ENCODE measurements at regions not wholly inside any gene's neighbourhood (a gene's known extent, or its start where the extent isn't known, plus 50 kb on each side); places are given as distances from the start of the nearest gene placed in this dataset.

- ChIA-PET CTCF (no interaction called here), POLR2A (no interaction called here)
- DNase-seq (ENCODE audit: extremely low spot score) = no peak
- no peak for TF ChIP-seq ARNT (IDR thresholded peaks at IDR 0.05)
- TF ChIP-seq FOXA1 (IDR thresholded peaks at IDR 0.05) = no peak
- TF ChIP-seq CTBP1 (IDR thresholded peaks at IDR 0.05; ENCODE audit: borderline replicate concordance) = no peak
- no peak for TF ChIP-seq BHLHE40 (IDR thresholded peaks at IDR 0.05; ENCODE audit: borderline replicate concordance)
- TF ChIP-seq ZNF384 (IDR thresholded peaks at IDR 0.05) = no peak
- no peak for TF ChIP-seq TARDBP (IDR thresholded peaks at IDR 0.05)
- TF ChIP-seq, protein P1, sequence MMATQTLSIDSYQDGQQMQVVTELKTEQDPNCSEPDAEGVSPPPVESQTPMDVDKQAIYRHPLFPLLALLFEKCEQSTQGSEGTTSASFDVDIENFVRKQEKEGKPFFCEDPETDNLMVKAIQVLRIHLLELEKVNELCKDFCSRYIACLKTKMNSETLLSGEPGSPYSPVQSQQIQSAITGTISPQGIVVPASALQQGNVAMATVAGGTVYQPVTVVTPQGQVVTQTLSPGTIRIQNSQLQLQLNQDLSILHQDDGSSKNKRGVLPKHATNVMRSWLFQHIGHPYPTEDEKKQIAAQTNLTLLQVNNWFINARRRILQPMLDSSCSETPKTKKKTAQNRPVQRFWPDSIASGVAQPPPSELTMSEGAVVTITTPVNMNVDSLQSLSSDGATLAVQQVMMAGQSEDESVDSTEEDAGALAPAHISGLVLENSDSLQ (IDR thresholded peaks at IDR 0.05) = no peak
- no peak for TF ChIP-seq NFRKB (IDR thresholded peaks at IDR 0.05)
- TF ChIP-seq L3MBTL2 (conservative IDR thresholded peaks at IDR 0.05) = no peak
- TF ChIP-seq HDGF (IDR thresholded peaks at IDR 0.05; ENCODE audit: borderline replicate concordance) = no peak
- TF ChIP-seq LEF1 (IDR thresholded peaks at IDR 0.05; ENCODE audit: borderline replicate concordance) = no peak
These were observed 105.5 kb downstream of the TNFSF13B start for GRCh38 chr13:108375034-108375433.

- CTCF ChIA-PET = no interaction called here
- DNase-seq (ENCODE audit: extremely low spot score) = no peak
- POLR2A ChIA-PET = no interaction called here
- TF ChIP-seq NFRKB (IDR thresholded peaks at IDR 0.05) (no peak), SUZ12 (IDR thresholded peaks at IDR 0.05) (no peak), TARDBP (IDR thresholded peaks at IDR 0.05) (no peak), L3MBTL2 (conservative IDR thresholded peaks at IDR 0.05) (no peak), BHLHE40 (IDR thresholded peaks at IDR 0.05; ENCODE audit: borderline replicate concordance) (no peak), ELF4 (IDR thresholded peaks at IDR 0.05) (no peak), LEF1 (IDR thresholded peaks at IDR 0.05; ENCODE audit: borderline replicate concordance) (no peak), ARNT (IDR thresholded peaks at IDR 0.05) (no peak), FOXK2 (IDR thresholded peaks at IDR 0.05) (no peak), HDGF (IDR thresholded peaks at IDR 0.05; ENCODE audit: borderline replicate concordance) (no peak), CTBP1 (IDR thresholded peaks at IDR 0.05; ENCODE audit: borderline replicate concordance) (no peak), SP1 (IDR thresholded peaks at IDR 0.05) (no peak), FOXA1 (IDR thresholded peaks at IDR 0.05) (no peak)
- TF ChIP-seq, protein P1 (IDR thresholded peaks at IDR 0.05) = no peak
These were observed 106.3 kb downstream of the TNFSF13B start for GRCh38 chr13:108375772-108376171.

- ChIA-PET CTCF (no interaction called here), POLR2A (no interaction called here)
- DNase-seq (ENCODE audit: extremely low spot score) = no peak
- TF ChIP-seq BHLHE40 (IDR thresholded peaks at IDR 0.05; ENCODE audit: borderline replicate concordance) (no peak), CTBP1 (IDR thresholded peaks at IDR 0.05; ENCODE audit: borderline replicate concordance) (no peak), SP1 (IDR thresholded peaks at IDR 0.05) (no peak), FOXM1 (IDR thresholded peaks at IDR 0.05; ENCODE audit: borderline replicate concordance) (no peak), SUZ12 (IDR thresholded peaks at IDR 0.05) (no peak), TARDBP (IDR thresholded peaks at IDR 0.05) (no peak)
- TF ChIP-seq, protein P1 (IDR thresholded peaks at IDR 0.05) = no peak
These were observed 106.8 kb downstream of the TNFSF13B start for GRCh38 chr13:108376308-108376707.

- CTCF ChIA-PET = no interaction called here
- POLR2A ChIA-PET = no interaction called here
- no peak for TF ChIP-seq FOXK2 (IDR thresholded peaks at IDR 0.05)
- no peak for TF ChIP-seq TARDBP (IDR thresholded peaks at IDR 0.05)
- TF ChIP-seq ZNF384 (IDR thresholded peaks at IDR 0.05) = no peak
- no peak for TF ChIP-seq SUZ12 (IDR thresholded peaks at IDR 0.05)
- no peak for TF ChIP-seq LEF1 (IDR thresholded peaks at IDR 0.05; ENCODE audit: borderline replicate concordance)
- TF ChIP-seq NFRKB (IDR thresholded peaks at IDR 0.05) = no peak
- no peak for TF ChIP-seq CTBP1 (IDR thresholded peaks at IDR 0.05; ENCODE audit: borderline replicate concordance)
- no peak for TF ChIP-seq FOXM1 (IDR thresholded peaks at IDR 0.05; ENCODE audit: borderline replicate concordance)
- no peak for TF ChIP-seq SP1 (IDR thresholded peaks at IDR 0.05)
- TF ChIP-seq, protein P1 (IDR thresholded peaks at IDR 0.05) = no peak
- no peak for TF ChIP-seq ARNT (IDR thresholded peaks at IDR 0.05)
- no peak for TF ChIP-seq ELF4 (IDR thresholded peaks at IDR 0.05)
- TF ChIP-seq BHLHE40 (IDR thresholded peaks at IDR 0.05; ENCODE audit: borderline replicate concordance) = no peak
- no peak for TF ChIP-seq FOXA1 (IDR thresholded peaks at IDR 0.05)
- TF ChIP-seq HDGF (IDR thresholded peaks at IDR 0.05; ENCODE audit: borderline replicate concordance) = no peak
- no peak for TF ChIP-seq L3MBTL2 (conservative IDR thresholded peaks at IDR 0.05)
- no peak for DNase-seq (ENCODE audit: extremely low spot score)
These were observed 108.2 kb downstream of the TNFSF13B start for GRCh38 chr13:108377646-108378206.

DNA sequence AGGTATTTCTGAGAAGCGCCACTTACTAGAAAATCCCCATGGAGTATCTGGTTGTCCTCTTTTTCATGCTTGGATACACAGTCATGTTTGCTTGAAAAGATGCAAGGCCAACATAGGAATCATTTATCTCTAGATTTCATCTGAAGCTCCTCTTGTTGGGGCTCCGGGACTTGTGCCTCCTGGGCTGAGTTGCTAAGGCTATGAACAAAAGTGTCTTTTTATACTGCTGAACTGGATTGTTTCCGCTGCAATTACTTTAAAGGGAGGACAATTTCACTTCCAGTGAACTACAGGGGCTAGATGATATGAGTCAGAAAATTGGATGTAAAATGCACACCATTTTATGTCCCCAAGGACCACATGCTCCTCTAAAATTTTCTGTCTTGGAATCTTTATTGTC lies 114.1 kb downstream of the TNFSF13B start:
- no peak for DNase-seq (ENCODE audit: extremely low spot score)
- CTCF ChIA-PET = no interaction called here
- TF ChIP-seq BHLHE40 (IDR thresholded peaks at IDR 0.05; ENCODE audit: borderline replicate concordance) = no peak
- POLR2A ChIA-PET = no interaction called here

DNA sequence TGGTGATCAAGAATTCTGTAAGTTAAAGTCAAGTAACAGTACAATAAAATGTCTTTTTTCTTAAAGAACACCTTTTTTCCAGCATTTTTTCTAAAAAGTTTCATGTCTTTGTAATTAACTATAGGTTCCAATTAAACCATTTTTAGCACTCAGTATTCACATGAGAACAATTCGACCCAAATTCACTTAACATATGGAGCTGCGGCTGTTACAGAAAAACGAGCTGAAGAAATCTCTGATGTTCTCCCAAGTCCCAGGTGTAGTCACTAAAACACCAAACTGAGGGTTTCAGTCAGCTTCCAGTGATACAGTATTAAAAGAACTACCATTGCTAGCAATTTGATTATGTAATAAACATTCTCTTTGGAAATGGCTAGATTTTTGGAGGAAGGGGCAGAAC lies 117.6 kb downstream of the TNFSF13B start:
- POLR2A ChIA-PET = no interaction called here
- DNase-seq (ENCODE audit: extremely low spot score) = no peak
- CTCF ChIA-PET = no interaction called here
- TF ChIP-seq SP1 (IDR thresholded peaks at IDR 0.05) = no peak
- no peak for TF ChIP-seq BHLHE40 (IDR thresholded peaks at IDR 0.05; ENCODE audit: borderline replicate concordance)
- TF ChIP-seq NFRKB (IDR thresholded peaks at IDR 0.05) = no peak
- TF ChIP-seq ZNF384 (IDR thresholded peaks at IDR 0.05) = no peak
- TF ChIP-seq, protein P1 (IDR thresholded peaks at IDR 0.05) = no peak
- TF ChIP-seq ELF4 (IDR thresholded peaks at IDR 0.05) = no peak
- no peak for TF ChIP-seq L3MBTL2 (conservative IDR thresholded peaks at IDR 0.05)
- no peak for TF ChIP-seq CTBP1 (IDR thresholded peaks at IDR 0.05; ENCODE audit: borderline replicate concordance)
- TF ChIP-seq SUZ12 (IDR thresholded peaks at IDR 0.05) = no peak
- no peak for TF ChIP-seq ARNT (IDR thresholded peaks at IDR 0.05)
- TF ChIP-seq TARDBP (IDR thresholded peaks at IDR 0.05) = no peak
- TF ChIP-seq LEF1 (IDR thresholded peaks at IDR 0.05; ENCODE audit: borderline replicate concordance) = no peak
